Fibroblast of the aortic adventitia (primary cell): ENCODE measurements at regions not wholly inside any gene's neighbourhood (a gene's known extent, or its start where the extent isn't known, plus 50 kb on each side); places are given as distances from the start of the nearest gene placed in this dataset.

Source experiments
- DNase-seq: peaks from one replicate; pipeline ENCODE4 v3.0.0-alpha.2; 2010; ENCODE audit warnings: low read depth
- H3K4me3 ChIP-seq: 2 replicates; pipeline ENCODE4 v1.5.1; 2011; ENCODE audit warnings: low read depth, mild to moderate bottlenecking, control low read depth, low read length, moderate library complexity
- TF ChIP-seq, protein P1 (sequence below): IDR thresholded peaks from 2 replicates; pipeline ENCODE4 v1.5.1; 2011; ENCODE audit warnings: mild to moderate bottlenecking, low read length, control low read depth, inconsistent platforms; ENCODE audit not compliant: insufficient read depth

GRCh38 chr22:27080863-27081262 is 423.5 kb downstream of the MIAT start:
- TF ChIP-seq, protein P1, sequence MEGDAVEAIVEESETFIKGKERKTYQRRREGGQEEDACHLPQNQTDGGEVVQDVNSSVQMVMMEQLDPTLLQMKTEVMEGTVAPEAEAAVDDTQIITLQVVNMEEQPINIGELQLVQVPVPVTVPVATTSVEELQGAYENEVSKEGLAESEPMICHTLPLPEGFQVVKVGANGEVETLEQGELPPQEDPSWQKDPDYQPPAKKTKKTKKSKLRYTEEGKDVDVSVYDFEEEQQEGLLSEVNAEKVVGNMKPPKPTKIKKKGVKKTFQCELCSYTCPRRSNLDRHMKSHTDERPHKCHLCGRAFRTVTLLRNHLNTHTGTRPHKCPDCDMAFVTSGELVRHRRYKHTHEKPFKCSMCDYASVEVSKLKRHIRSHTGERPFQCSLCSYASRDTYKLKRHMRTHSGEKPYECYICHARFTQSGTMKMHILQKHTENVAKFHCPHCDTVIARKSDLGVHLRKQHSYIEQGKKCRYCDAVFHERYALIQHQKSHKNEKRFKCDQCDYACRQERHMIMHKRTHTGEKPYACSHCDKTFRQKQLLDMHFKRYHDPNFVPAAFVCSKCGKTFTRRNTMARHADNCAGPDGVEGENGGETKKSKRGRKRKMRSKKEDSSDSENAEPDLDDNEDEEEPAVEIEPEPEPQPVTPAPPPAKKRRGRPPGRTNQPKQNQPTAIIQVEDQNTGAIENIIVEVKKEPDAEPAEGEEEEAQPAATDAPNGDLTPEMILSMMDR = no peak
- H3K4me3 ChIP-seq = no peak overlapping the region
- no peak for DNase-seq

GRCh38 chr22:27083610-27084009 is 426.2 kb downstream of the MIAT start:
- DNase-seq = no peak
- TF ChIP-seq, protein P1 = no peak
- H3K4me3 ChIP-seq = no peak overlapping the region

DNA sequence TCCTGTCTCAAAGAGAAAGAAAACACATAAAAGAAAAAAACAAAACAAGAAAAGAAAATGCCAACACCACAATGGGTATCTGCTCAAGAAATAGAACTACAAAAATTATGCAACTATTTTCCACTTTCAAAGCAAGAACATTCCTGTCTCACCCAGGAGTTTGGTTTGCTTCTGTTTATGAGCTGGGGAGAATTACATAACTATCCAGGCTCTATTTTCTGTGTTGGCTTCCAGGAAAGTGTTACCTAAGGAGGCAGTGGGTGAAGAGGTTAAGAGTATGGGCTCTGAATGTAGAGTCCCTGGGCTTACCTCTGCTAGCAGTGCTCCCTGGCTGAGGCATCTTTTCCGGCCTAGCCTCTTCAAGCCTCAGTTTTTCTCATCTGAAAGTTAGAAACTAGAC is 426.7 kb downstream of the MIAT start:
- no peak overlapping the region for H3K4me3 ChIP-seq
- TF ChIP-seq, protein P1 = no peak
- DNase-seq = no peak

DNA sequence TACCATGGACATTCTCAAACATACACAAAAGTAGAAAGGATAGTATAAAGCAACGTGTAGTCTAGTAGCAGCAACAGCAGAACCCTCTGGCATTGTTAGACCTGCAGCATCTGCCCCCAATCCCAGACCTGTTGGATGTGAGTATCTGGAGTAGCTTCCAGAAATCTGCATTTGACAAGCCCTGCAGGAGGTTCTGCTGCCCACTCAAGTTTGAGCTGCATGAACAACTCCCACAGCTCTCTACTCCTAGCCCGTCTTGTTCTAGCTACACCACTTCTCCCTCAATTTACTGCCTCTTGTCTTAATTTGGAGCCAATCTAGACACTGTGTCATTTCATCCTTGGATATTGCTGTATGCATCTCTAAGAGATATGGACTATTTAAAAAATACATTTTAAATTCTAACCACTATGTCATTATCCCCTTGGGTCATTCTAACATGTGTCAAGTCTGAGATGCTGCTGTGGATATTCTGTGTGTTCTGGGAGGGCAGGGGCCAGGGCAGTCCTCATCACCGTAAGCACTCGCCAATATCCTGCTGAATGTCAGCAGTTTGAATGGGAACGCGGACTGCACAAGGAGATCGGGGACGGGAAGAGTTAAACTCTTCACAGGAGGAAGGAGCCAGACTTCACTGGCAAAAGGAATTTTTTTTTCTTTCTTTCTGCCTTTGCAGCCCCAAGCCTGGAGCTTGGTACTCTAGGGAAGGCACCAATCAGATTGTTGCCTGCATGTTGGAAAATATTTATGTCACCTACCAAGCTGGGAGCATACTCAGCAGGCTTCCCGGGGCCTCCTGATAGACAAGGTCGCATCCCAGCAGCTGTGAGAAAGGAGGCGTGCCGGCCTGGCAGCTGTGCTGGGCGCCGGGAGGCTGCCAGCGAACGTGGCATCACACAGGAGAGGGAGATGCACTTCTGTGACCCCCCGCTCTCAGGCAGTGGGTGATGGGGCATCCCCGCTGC is 429.0 kb downstream of the MIAT start:
- no peak for DNase-seq
- TF ChIP-seq, protein P1 = no peak
- H3K4me3 ChIP-seq = no peak overlapping the region

DNA sequence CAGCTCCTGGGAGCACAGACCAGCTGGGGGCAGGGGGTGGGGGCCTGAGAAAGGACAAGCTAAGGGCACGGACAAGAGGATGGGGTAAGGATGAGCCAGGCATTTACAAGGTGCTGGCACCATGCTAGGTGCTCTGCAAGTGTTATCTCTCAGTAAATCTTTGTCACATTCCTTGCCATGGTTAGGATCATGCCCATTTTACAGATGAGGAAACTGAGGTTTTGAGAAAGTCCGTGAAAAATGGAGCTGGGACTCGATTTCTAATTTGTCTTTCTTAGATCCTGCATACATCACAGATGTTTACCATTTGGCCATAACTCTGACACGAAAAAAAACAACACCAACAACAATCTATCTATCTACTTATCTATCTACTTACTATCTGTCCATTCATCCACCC is 429.7 kb downstream of the MIAT start:
- TF ChIP-seq, protein P1 = no peak

DNA sequence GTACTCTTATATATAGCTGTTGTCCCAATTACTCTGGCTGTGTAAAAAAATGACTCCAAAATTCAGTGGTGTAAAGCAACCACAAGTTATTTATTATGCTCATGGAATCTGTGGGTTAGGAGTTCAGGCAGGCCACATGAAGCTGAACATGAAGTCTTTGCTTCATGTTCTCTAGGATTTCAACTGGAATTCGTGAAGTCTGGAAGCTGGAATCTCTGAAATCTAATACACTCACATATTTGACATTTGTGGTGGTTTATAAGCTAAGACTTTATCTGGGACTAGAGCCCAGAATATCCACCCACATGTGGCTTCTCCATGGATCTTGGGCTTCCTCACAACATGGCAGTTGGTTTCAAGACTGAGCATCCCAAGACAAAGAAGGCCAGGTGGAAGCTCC is 430.6 kb downstream of the MIAT start:
- DNase-seq = peak; percentile 67
- no peak overlapping the region for H3K4me3 ChIP-seq
- TF ChIP-seq, protein P1 = no peak

More for the DNA sequence above, 429.7 kb downstream of the MIAT start:
- H3K4me3 ChIP-seq = no peak overlapping the region
- DNase-seq = no peak

DNA sequence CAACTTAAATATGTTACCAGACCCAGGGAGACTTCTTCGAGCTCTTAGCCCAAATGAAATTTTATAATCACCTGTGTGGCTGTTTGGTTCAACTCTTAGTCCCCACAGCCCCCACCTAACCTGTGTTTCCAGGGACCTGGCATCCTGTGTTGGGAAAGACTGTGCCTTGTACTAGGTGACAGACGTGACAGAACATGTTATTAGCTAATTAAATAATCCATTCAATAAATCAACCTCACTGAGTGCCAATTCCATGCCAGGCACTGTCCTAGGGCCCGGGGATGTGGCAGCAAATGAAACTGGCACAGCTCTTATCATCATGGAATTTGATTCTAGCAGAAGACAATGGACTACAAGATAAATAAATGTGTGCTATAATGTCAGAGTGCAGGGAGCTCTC is 431.9 kb downstream of the MIAT start:
- H3K4me3 ChIP-seq = no peak overlapping the region
- no peak for DNase-seq
- TF ChIP-seq, protein P1 = no peak
